Thymus (tissue), 11 donors: ENCODE measurements at regions not wholly inside any gene's neighbourhood (a gene's known extent, or its start where the extent isn't known, plus 50 kb on each side); places are given as distances from the start of the nearest gene placed in this dataset.
"Not testable (repeated sequence)": the region's sequence is repeated elsewhere in the genome, so short reads cannot be mapped to it uniquely, and the experiment has no call there.

Experiments
- DNase-seq, 9 donors: peaks; one replicate each; pipeline ENCODE4 v3.0.0-alpha.2; 2013; ENCODE audit warnings: low spot score in 9 of 9, low read depth in 6 of 9, missing footprints in 1 of 9
- H3K27ac ChIP-seq, 2 donors: one replicate each; pipeline ENCODE4 v1.5.1; 2013; ENCODE audit warnings: control low read depth in 1 of 2, low read depth in 1 of 2, low read length in 1 of 2, mild to moderate bottlenecking in 1 of 2, moderate library complexity in 1 of 2
- H3K27me3 ChIP-seq, 2 donors: one replicate each; pipeline ENCODE4 v1.5.1; 2013; ENCODE audit warnings: low read length in 1 of 2; ENCODE audit not compliant: control insufficient read depth in 2 of 2, insufficient read depth in 1 of 2
- H3K36me3 ChIP-seq, 2 donors: one replicate each; pipeline ENCODE4 v1.5.1; 2013; ENCODE audit warnings: low read length in 1 of 2, mild to moderate bottlenecking in 1 of 2, moderate library complexity in 1 of 2; ENCODE audit not compliant: control insufficient read depth in 2 of 2, insufficient read depth in 2 of 2
- H3K4me1 ChIP-seq, 2 donors: one replicate each; pipeline ENCODE4 v1.5.1; 2013; ENCODE audit warnings: low read length in 2 of 2; ENCODE audit not compliant: control insufficient read depth in 2 of 2, insufficient read depth in 2 of 2
- H3K4me3 ChIP-seq, 2 donors: one replicate each; pipeline ENCODE4 v1.5.1; 2013; ENCODE audit warnings: low read length in 2 of 2, control low read depth in 1 of 2, mild to moderate bottlenecking in 1 of 2
- H3K9me3 ChIP-seq, 2 donors: one replicate each; pipeline ENCODE4 v1.5.1; 2013; ENCODE audit warnings: low read length in 1 of 2, mild to moderate bottlenecking in 1 of 2; ENCODE audit not compliant: control insufficient read depth in 2 of 2, insufficient read depth in 1 of 2
- WGBS: extraction: QIAGEN DNeasy Blood & Tissue Kit; methylation state at CpG from one replicate; pipeline ENCODE4 v1.1.7; 2013; 5-methylcytosine and 5-hydroxymethylcytosine counted together
- donor health status: healthy.

GRCh38 chr12:131268123-131268522 is 314.4 kb downstream of the ADGRD1 start:
- H3K27ac ChIP-seq, H3K4me1 ChIP-seq, H3K9me3 ChIP-seq, H3K36me3 ChIP-seq, H3K27me3 ChIP-seq, DNase-seq, H3K4me3 ChIP-seq: not testable (repeated sequence)
- 91% methylated on average over 4 of the region's 7 CpGs for WGBS

GRCh38 chr12:131268571-131268970 is 314.9 kb downstream of the ADGRD1 start:
- WGBS: 84% methylated on average over 3 of the region's 4 CpGs
- DNase-seq, H3K27ac ChIP-seq, H3K4me3 ChIP-seq, H3K4me1 ChIP-seq, H3K36me3 ChIP-seq, H3K27me3 ChIP-seq, H3K9me3 ChIP-seq: not testable (repeated sequence)

GRCh38 chr12:131269551-131269950 is 315.8 kb downstream of the ADGRD1 start:
- no peaks in the 10 kb centered on the region for H3K4me1 ChIP-seq
- no peaks in the 10 kb centered on the region for H3K36me3 ChIP-seq
- no peaks in the 10 kb centered on the region for H3K9me3 ChIP-seq
- no peak overlapping the region for H3K27ac ChIP-seq
- no peaks in the 10 kb centered on the region for H3K27me3 ChIP-seq
- no peak for DNase-seq
- no peak overlapping the region for H3K4me3 ChIP-seq
- 99% methylated on average over 4 of the region's 4 CpGs for WGBS

- H3K4me3 ChIP-seq, H3K27ac ChIP-seq, H3K27me3 ChIP-seq, H3K4me1 ChIP-seq, H3K36me3 ChIP-seq, DNase-seq, H3K9me3 ChIP-seq: not testable (repeated sequence)
- 97% methylated on average over 4 of the region's 4 CpGs for WGBS
Observed at GRCh38 chr12:131269977-131270376, 316.3 kb downstream of the ADGRD1 start.

GRCh38 chr12:131271724-131272123 is 318.0 kb downstream of the ADGRD1 start:
- Histone ChIP-seq H3K9me3 (no peaks in the 10 kb centered on the region), H3K4me3 (no peak overlapping the region), H3K27me3 (no peaks in the 10 kb centered on the region), H3K36me3 (no peaks in the 10 kb centered on the region), H3K27ac (no peak overlapping the region), H3K4me1 (no peaks in the 10 kb centered on the region)
- no peak for DNase-seq

- DNase-seq, H3K27ac ChIP-seq, H3K9me3 ChIP-seq, H3K4me3 ChIP-seq, H3K36me3 ChIP-seq, H3K4me1 ChIP-seq, H3K27me3 ChIP-seq: not testable (repeated sequence)
- 94% methylated on average over 8 of the region's 8 CpGs for WGBS
Observed at GRCh38 chr12:131272283-131272814, 318.6 kb downstream of the ADGRD1 start.

GRCh38 chr12:131273291-131273845 is 319.7 kb downstream of the ADGRD1 start:
- Histone ChIP-seq H3K9me3 (no peaks in the 10 kb centered on the region), H3K27ac (no peak overlapping the region), H3K36me3 (no peaks in the 10 kb centered on the region), H3K4me3 (no peak overlapping the region), H3K27me3 (no peaks in the 10 kb centered on the region), H3K4me1 (no peaks in the 10 kb centered on the region)
- 94% methylated on average over 11 of the region's 11 CpGs for WGBS
- no peak for DNase-seq

GRCh38 chr12:131274061-131274460 is 320.4 kb downstream of the ADGRD1 start:
- no peak for DNase-seq
- WGBS: 94% methylated on average over 12 of the region's 12 CpGs
- no peaks in the 10 kb centered on the region for H3K36me3 ChIP-seq

GRCh38 chr12:131274906-131275305 is 321.2 kb downstream of the ADGRD1 start:
- no peaks in the 10 kb centered on the region for H3K27me3 ChIP-seq
- 79% methylated on average over 14 of the region's 14 CpGs for WGBS
- DNase-seq: no peak
- H3K9me3 ChIP-seq: no peaks in the 10 kb centered on the region
- no peaks in the 10 kb centered on the region for H3K36me3 ChIP-seq
- H3K4me3 ChIP-seq: no peak overlapping the region
- H3K27ac ChIP-seq: no peak overlapping the region
- H3K4me1 ChIP-seq: no peaks in the 10 kb centered on the region

More at GRCh38 chr12:131274061-131274460, 320.4 kb downstream of the ADGRD1 start:
- Histone ChIP-seq H3K4me3 (no peak overlapping the region), H3K27ac (no peak overlapping the region), H3K9me3 (no peaks in the 10 kb centered on the region), H3K4me1 (no peaks in the 10 kb centered on the region), H3K27me3 (no peaks in the 10 kb centered on the region)

GRCh38 chr12:131275824-131276223 is 322.1 kb downstream of the ADGRD1 start:
- no peak overlapping the region for H3K4me3 ChIP-seq
- H3K27me3 ChIP-seq: no peaks in the 10 kb centered on the region
- no peaks in the 10 kb centered on the region for H3K9me3 ChIP-seq
- no peaks in the 10 kb centered on the region for H3K36me3 ChIP-seq
- 95% methylated on average over 6 of the region's 6 CpGs for WGBS
- DNase-seq: no peak
- no peak overlapping the region for H3K27ac ChIP-seq
- H3K4me1 ChIP-seq: no peaks in the 10 kb centered on the region
